ENCODE measurements at regions not wholly inside any gene's neighbourhood (a gene's known extent, or its start where the extent isn't known, plus 50 kb on each side); places are given as distances from the start of the nearest gene placed in this dataset.

GRCh38 chr5:109987970-109988369, 298.2 kb downstream of the MAN2A1 start:
- H3K4me1 ChIP-seq (ENCODE audit: control extremely low read depth in 1 of 4, control insufficient read depth in 4 of 4, insufficient read depth in 4 of 4, low read length in 3 of 4): no peaks in the 10 kb centered on the region
- no peaks in the 10 kb centered on the region for H3K9me3 ChIP-seq (ENCODE audit: control extremely low read depth in 1 of 5, control insufficient read depth in 4 of 5, insufficient read depth in 2 of 5, low read depth in 1 of 5, low read length in 4 of 5)
- H3K4me3 ChIP-seq (ENCODE audit: control insufficient read depth in 1 of 7, extremely low read depth in 1 of 7, insufficient read depth in 4 of 7, low read depth in 2 of 7, low read length in 6 of 7): no peak overlapping the region
- POLR2A ChIA-PET: no interaction called here
- CTCF ChIA-PET: no interaction called here
- no peaks in the 10 kb centered on the region for H3K36me3 ChIP-seq (ENCODE audit: control insufficient read depth in 4 of 4, insufficient read depth in 4 of 4, low read length in 3 of 4)
- H3K27me3 ChIP-seq (replicated peaks in 2 of 5; ENCODE audit: control insufficient read depth in 4 of 5, insufficient read depth in 5 of 5, low read length in 4 of 5): no peaks in the 10 kb centered on the region
- WGBS (ENCODE audit: insufficient coverage): 83% methylated on average over 1 of the region's 2 CpGs
- no peak for DNase-seq
- H3K27ac ChIP-seq (ENCODE audit: insufficient read depth in 1 of 2, low read depth in 1 of 2, low read length in 2 of 2, poor library complexity in 1 of 2, severe bottlenecking in 2 of 2): no peak overlapping the region

GRCh38 chr5:109989161-109989560, 299.4 kb downstream of the MAN2A1 start:
- ChIA-PET POLR2A (no interaction called here), CTCF (no interaction called here)
- WGBS (ENCODE audit: insufficient coverage): 94% methylated on average over 2 of the region's 7 CpGs
- Histone ChIP-seq H3K4me3 (ENCODE audit: control insufficient read depth in 1 of 7, extremely low read depth in 1 of 7, insufficient read depth in 4 of 7, low read depth in 2 of 7, low read length in 6 of 7) (no peak overlapping the region), H3K27ac (ENCODE audit: insufficient read depth in 1 of 2, low read depth in 1 of 2, low read length in 2 of 2, poor library complexity in 1 of 2, severe bottlenecking in 2 of 2) (no peak overlapping the region), H3K27me3 (replicated peaks in 2 of 5; ENCODE audit: control insufficient read depth in 4 of 5, insufficient read depth in 5 of 5, low read length in 4 of 5) (no peaks in the 10 kb centered on the region), H3K4me1 (ENCODE audit: control extremely low read depth in 1 of 4, control insufficient read depth in 4 of 4, insufficient read depth in 4 of 4, low read length in 3 of 4) (no peaks in the 10 kb centered on the region), H3K9me3 (ENCODE audit: control extremely low read depth in 1 of 5, control insufficient read depth in 4 of 5, insufficient read depth in 2 of 5, low read depth in 1 of 5, low read length in 4 of 5) (no peaks in the 10 kb centered on the region), H3K36me3 (ENCODE audit: control insufficient read depth in 4 of 4, insufficient read depth in 4 of 4, low read length in 3 of 4) (no peaks in the 10 kb centered on the region)
- DNase-seq: no peak

DNA sequence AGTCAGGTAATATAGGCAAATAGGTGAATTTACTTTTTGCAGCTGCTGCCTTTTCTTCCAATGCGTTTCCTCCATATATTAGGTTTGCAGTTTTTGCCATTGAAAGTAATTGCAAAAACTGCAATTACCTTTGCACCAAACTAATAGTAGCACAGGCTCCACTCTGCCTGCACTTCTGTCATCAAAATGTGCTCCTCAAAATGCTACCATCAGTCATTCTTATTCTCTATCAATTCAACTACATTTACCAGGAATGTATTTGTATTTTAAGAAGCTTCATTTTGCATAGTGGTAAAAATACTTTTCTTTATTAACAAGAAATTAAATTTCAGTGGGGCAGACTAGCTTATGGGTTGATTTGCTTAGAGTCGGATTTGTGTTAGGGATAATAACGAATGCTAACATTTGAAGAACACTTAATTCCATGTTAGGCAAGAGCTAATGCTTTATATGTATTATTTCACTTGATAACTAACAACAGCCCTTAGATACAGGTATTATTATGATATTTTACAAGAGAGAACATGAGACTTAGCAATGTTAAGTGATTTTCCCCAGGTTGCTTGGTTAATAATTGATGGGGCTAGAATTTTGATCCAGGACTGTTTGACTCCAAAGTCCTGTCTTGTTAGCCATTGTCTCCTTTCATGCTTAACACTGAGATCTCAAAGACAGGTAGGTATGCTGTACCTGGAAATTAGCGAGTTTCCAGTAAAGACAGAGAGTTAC, 300.4 kb downstream of the MAN2A1 start:
- POLR2A ChIA-PET: no interaction called here
- Histone ChIP-seq H3K4me3 (ENCODE audit: control insufficient read depth in 1 of 7, extremely low read depth in 1 of 7, insufficient read depth in 4 of 7, low read depth in 2 of 7, low read length in 6 of 7) (no peak overlapping the region), H3K27me3 (replicated peaks in 2 of 5; ENCODE audit: control insufficient read depth in 4 of 5, insufficient read depth in 5 of 5, low read length in 4 of 5) (no peaks in the 10 kb centered on the region), H3K9me3 (ENCODE audit: control extremely low read depth in 1 of 5, control insufficient read depth in 4 of 5, insufficient read depth in 2 of 5, low read depth in 1 of 5, low read length in 4 of 5) (no peaks in the 10 kb centered on the region), H3K27ac (ENCODE audit: insufficient read depth in 1 of 2, low read depth in 1 of 2, low read length in 2 of 2, poor library complexity in 1 of 2, severe bottlenecking in 2 of 2) (no peak overlapping the region), H3K36me3 (ENCODE audit: control insufficient read depth in 4 of 4, insufficient read depth in 4 of 4, low read length in 3 of 4) (no peaks in the 10 kb centered on the region), H3K4me1 (ENCODE audit: control extremely low read depth in 1 of 4, control insufficient read depth in 4 of 4, insufficient read depth in 4 of 4, low read length in 3 of 4) (no peaks in the 10 kb centered on the region)
- no peak for DNase-seq
- CTCF ChIA-PET: interaction anchor here (0.6 kb wide), 1 partner anchor 118 kb away, joined by 3 read pairs; no protein-coding TSS in a partner anchor
- no CpG with 5 or more reads among the region's 4 CpGs for WGBS (ENCODE audit: insufficient coverage)

- 100% methylated on average over 1 of the region's 2 CpGs for WGBS (ENCODE audit: insufficient coverage)
- Histone ChIP-seq H3K36me3 (ENCODE audit: control insufficient read depth in 4 of 4, insufficient read depth in 4 of 4, low read length in 3 of 4) (no peaks in the 10 kb centered on the region), H3K4me1 (ENCODE audit: control extremely low read depth in 1 of 4, control insufficient read depth in 4 of 4, insufficient read depth in 4 of 4, low read length in 3 of 4) (no peaks in the 10 kb centered on the region), H3K4me3 (ENCODE audit: control insufficient read depth in 1 of 7, extremely low read depth in 1 of 7, insufficient read depth in 4 of 7, low read depth in 2 of 7, low read length in 6 of 7) (no peak overlapping the region), H3K27ac (ENCODE audit: insufficient read depth in 1 of 2, low read depth in 1 of 2, low read length in 2 of 2, poor library complexity in 1 of 2, severe bottlenecking in 2 of 2) (no peak overlapping the region), H3K27me3 (replicated peaks in 2 of 5; ENCODE audit: control insufficient read depth in 4 of 5, insufficient read depth in 5 of 5, low read length in 4 of 5) (no peaks in the 10 kb centered on the region), H3K9me3 (ENCODE audit: control extremely low read depth in 1 of 5, control insufficient read depth in 4 of 5, insufficient read depth in 2 of 5, low read depth in 1 of 5, low read length in 4 of 5) (no peaks in the 10 kb centered on the region)
- no peak for DNase-seq
- ChIA-PET POLR2A (no interaction called here), CTCF (no interaction called here)
These were observed 301.1 kb downstream of the MAN2A1 start for GRCh38 chr5:109990723-109991359.

DNA sequence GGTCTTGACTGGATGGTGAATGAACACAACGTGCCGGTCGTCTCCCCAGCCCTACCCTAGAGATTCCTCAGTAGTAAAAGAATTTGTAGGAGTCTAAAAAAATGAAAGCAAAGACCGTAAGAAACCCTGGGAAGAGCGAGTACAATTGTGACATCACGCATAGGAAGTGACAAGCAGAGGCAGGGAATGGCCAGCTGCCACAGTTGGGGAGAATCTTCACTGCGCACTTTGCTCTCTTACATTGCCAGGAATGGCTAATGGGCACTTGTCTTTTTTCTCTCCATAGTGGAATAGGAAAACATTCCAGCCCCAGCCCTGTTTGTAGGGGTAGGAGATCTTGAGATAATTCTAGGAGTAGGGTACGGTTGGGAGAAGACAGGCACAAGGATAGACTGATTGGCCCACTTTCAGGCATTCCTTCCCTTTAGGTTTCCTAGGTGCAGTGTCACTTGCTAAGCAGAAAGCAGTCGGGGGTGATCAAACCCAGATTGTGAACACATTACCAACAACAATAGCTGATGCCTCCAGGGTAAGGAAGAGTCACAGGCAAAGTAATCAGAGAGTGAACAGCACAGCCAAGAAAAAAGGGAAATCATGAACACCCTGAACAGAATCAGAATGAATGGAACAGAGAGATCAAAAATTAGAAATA, 302.7 kb downstream of the MAN2A1 start:
- H3K27ac ChIP-seq (ENCODE audit: insufficient read depth in 1 of 2, low read depth in 1 of 2, low read length in 2 of 2, poor library complexity in 1 of 2, severe bottlenecking in 2 of 2): no peak overlapping the region
- no peak overlapping the region for H3K4me3 ChIP-seq (ENCODE audit: control insufficient read depth in 1 of 7, extremely low read depth in 1 of 7, insufficient read depth in 4 of 7, low read depth in 2 of 7, low read length in 6 of 7)
- H3K36me3 ChIP-seq (ENCODE audit: control insufficient read depth in 4 of 4, insufficient read depth in 4 of 4, low read length in 3 of 4): no peaks in the 10 kb centered on the region
- no peaks in the 10 kb centered on the region for H3K4me1 ChIP-seq (ENCODE audit: control extremely low read depth in 1 of 4, control insufficient read depth in 4 of 4, insufficient read depth in 4 of 4, low read length in 3 of 4)
- no peaks in the 10 kb centered on the region for H3K9me3 ChIP-seq (ENCODE audit: control extremely low read depth in 1 of 5, control insufficient read depth in 4 of 5, insufficient read depth in 2 of 5, low read depth in 1 of 5, low read length in 4 of 5)
- CTCF ChIA-PET: interaction anchor here (1.1 kb wide), 1 partner anchor 18 kb away, joined by 3 read pairs; no protein-coding TSS in a partner anchor
- H3K27me3 ChIP-seq (replicated peaks in 2 of 5; ENCODE audit: control insufficient read depth in 4 of 5, insufficient read depth in 5 of 5, low read length in 4 of 5): no peaks in the 10 kb centered on the region
- POLR2A ChIA-PET: no interaction called here
- WGBS (ENCODE audit: insufficient coverage): 100% methylated on average over 4 of the region's 9 CpGs
- DNase-seq: no peak

GRCh38 chr5:109994135-109994534, 304.4 kb downstream of the MAN2A1 start:
- Histone ChIP-seq H3K4me3 (ENCODE audit: control insufficient read depth in 1 of 7, extremely low read depth in 1 of 7, insufficient read depth in 4 of 7, low read depth in 2 of 7, low read length in 6 of 7) (no peak overlapping the region), H3K9me3 (ENCODE audit: control extremely low read depth in 1 of 5, control insufficient read depth in 4 of 5, insufficient read depth in 2 of 5, low read depth in 1 of 5, low read length in 4 of 5) (no peaks in the 10 kb centered on the region), H3K36me3 (ENCODE audit: control insufficient read depth in 4 of 4, insufficient read depth in 4 of 4, low read length in 3 of 4) (no peaks in the 10 kb centered on the region), H3K27ac (ENCODE audit: insufficient read depth in 1 of 2, low read depth in 1 of 2, low read length in 2 of 2, poor library complexity in 1 of 2, severe bottlenecking in 2 of 2) (no peak overlapping the region), H3K27me3 (replicated peaks in 2 of 5; ENCODE audit: control insufficient read depth in 4 of 5, insufficient read depth in 5 of 5, low read length in 4 of 5) (no peaks in the 10 kb centered on the region), H3K4me1 (ENCODE audit: control extremely low read depth in 1 of 4, control insufficient read depth in 4 of 4, insufficient read depth in 4 of 4, low read length in 3 of 4) (peaks cover 0 to 2% (median 0%) of the 10 kb centered on the region in 4 experiments)
- ChIA-PET CTCF (interaction anchor here (0.8 kb wide), 1 partner anchor 17 kb away, joined by 3 read pairs; no protein-coding TSS in a partner anchor), POLR2A (interaction anchor here (0.6 kb wide), 1 partner anchor 73 kb away, joined by 3 read pairs; no protein-coding TSS in a partner anchor)
- DNase-seq: no peak
- WGBS (ENCODE audit: insufficient coverage): 100% methylated on average over 1 of the region's 2 CpGs

- H3K4me3 ChIP-seq (ENCODE audit: control insufficient read depth in 1 of 7, extremely low read depth in 1 of 7, insufficient read depth in 4 of 7, low read depth in 2 of 7, low read length in 6 of 7): no peak overlapping the region
- 94% methylated on average over 2 of the region's 2 CpGs for WGBS (ENCODE audit: insufficient coverage)
- H3K27me3 ChIP-seq (replicated peaks in 2 of 5; ENCODE audit: control insufficient read depth in 4 of 5, insufficient read depth in 5 of 5, low read length in 4 of 5): no peaks in the 10 kb centered on the region
- peaks cover 0 to 21% (median 4%) of the 10 kb centered on the region in 4 experiments for H3K4me1 ChIP-seq (ENCODE audit: control extremely low read depth in 1 of 4, control insufficient read depth in 4 of 4, insufficient read depth in 4 of 4, low read length in 3 of 4)
- DNase-seq: no peak
- H3K9me3 ChIP-seq (ENCODE audit: control extremely low read depth in 1 of 5, control insufficient read depth in 4 of 5, insufficient read depth in 2 of 5, low read depth in 1 of 5, low read length in 4 of 5): no peaks in the 10 kb centered on the region
- ChIA-PET CTCF (no interaction called here), POLR2A (no interaction called here)
- no peak overlapping the region for H3K27ac ChIP-seq (ENCODE audit: insufficient read depth in 1 of 2, low read depth in 1 of 2, low read length in 2 of 2, poor library complexity in 1 of 2, severe bottlenecking in 2 of 2)
- no peaks in the 10 kb centered on the region for H3K36me3 ChIP-seq (ENCODE audit: control insufficient read depth in 4 of 4, insufficient read depth in 4 of 4, low read length in 3 of 4)
These were observed 306.5 kb downstream of the MAN2A1 start for GRCh38 chr5:109996246-109996645.
